GM18498 (cell line): ENCODE measurements at regions not wholly inside any gene's neighbourhood (a gene's known extent, or its start where the extent isn't known, plus 50 kb on each side); places are given as distances from the start of the nearest gene placed in this dataset.
"Not testable (repeated sequence)": the region's sequence is repeated elsewhere in the genome, so short reads cannot be mapped to it uniquely, and the experiment has no call there.

Source experiments
- ATAC-seq: cut with Tn5 transposase; IDR thresholded peaks from one replicate; pipeline ENCODE4 v1.9.1; 2021; ENCODE audit warnings: mild to moderate bottlenecking, moderate library complexity; ENCODE audit not compliant: unreplicated experiment

GRCh38 chr20:52340036-52340634 lies 148.6 kb upstream of the ZFP64 start:
- no peak for ATAC-seq

GRCh38 chr20:52332649-52333250 lies 141.2 kb upstream of the ZFP64 start:
- no peak for ATAC-seq

GRCh38 chr20:52332230-52332629 lies 140.7 kb upstream of the ZFP64 start:
- no peak for ATAC-seq

GRCh38 chr20:52331655-52332054 lies 140.1 kb upstream of the ZFP64 start:
- no peak for ATAC-seq

GRCh38 chr20:52321396-52321795 lies 129.8 kb upstream of the ZFP64 start:
- no peak for ATAC-seq

- ATAC-seq, result no peak
These were observed 127.1 kb upstream of the ZFP64 start for GRCh38 chr20:52318651-52319050.

- no peak for ATAC-seq
These were observed 121.9 kb upstream of the ZFP64 start for GRCh38 chr20:52313341-52313963.

- no peak for ATAC-seq
These were observed 120.7 kb upstream of the ZFP64 start for GRCh38 chr20:52312132-52312729.

- no peak for ATAC-seq
These were observed 119.7 kb upstream of the ZFP64 start for GRCh38 chr20:52311209-52311794.

- ATAC-seq, result no peak
These were observed 117.6 kb upstream of the ZFP64 start for GRCh38 chr20:52309181-52309580.

- ATAC-seq, result no peak
These were observed 114.9 kb upstream of the ZFP64 start for GRCh38 chr20:52306477-52306876.

GRCh38 chr20:52305858-52306257 lies 114.3 kb upstream of the ZFP64 start:
- no peak for ATAC-seq

- no peak for ATAC-seq
These were observed 113.6 kb upstream of the ZFP64 start for GRCh38 chr20:52305024-52305645.

- no peak for ATAC-seq
These were observed 111.8 kb upstream of the ZFP64 start for GRCh38 chr20:52303281-52303950.

GRCh38 chr20:52302736-52303135 lies 111.2 kb upstream of the ZFP64 start:
- ATAC-seq, result no peak

- not testable (repeated sequence) for ATAC-seq
These were observed 110.5 kb upstream of the ZFP64 start for GRCh38 chr20:52302051-52302450.

- no peak for ATAC-seq
These were observed 104.0 kb upstream of the ZFP64 start for GRCh38 chr20:52295556-52295955.

- ATAC-seq, result no peak
These were observed 102.6 kb upstream of the ZFP64 start for GRCh38 chr20:52294106-52294628.

GRCh38 chr20:52291109-52291508 lies 99.5 kb upstream of the ZFP64 start:
- no peak for ATAC-seq

GRCh38 chr20:52290569-52290968 lies 99.0 kb upstream of the ZFP64 start:
- ATAC-seq, result no peak
